PC-9 (cell line): ENCODE measurements at regions not wholly inside any gene's neighbourhood (a gene's known extent, or its start where the extent isn't known, plus 50 kb on each side); places are given as distances from the start of the nearest gene placed in this dataset.

Experiments
- EZH2 ChIP-seq: fragments of 200-600 bp; sonication (generic); IDR thresholded peaks from 2 replicates; pipeline ENCODE4 v1.8.0; 2017; ENCODE audit warnings: antibody characterized with exemption, low read depth
- TF ChIP-seq, protein P1 (sequence below): fragments of 200-600 bp; sonication (generic); conservative IDR thresholded peaks from 2 replicates; pipeline ENCODE4 v1.6.1; 2017; ENCODE audit warnings: mixed run types, antibody characterized with exemption, mild to moderate bottlenecking, moderate library complexity

DNA sequence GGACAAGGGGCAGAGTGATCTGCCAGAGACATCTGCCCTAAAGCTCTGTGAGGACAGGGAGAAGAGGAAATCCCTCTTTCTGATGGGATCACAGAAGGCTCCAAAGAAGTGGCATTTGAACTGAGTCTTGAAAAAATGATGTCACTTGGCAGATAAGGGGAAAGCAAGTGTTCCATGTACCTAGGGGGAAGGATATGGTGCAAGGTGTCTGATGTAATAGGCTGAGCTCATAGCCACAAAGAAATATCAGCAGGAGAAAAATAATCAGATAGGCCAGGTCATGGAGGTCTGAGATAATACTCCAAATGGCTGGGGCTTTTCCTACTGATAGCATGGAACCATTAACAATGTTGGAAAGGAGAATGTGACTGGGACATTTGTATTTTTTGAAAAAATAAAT is 468.4 kb upstream of the MDFIC2 start:
- TF ChIP-seq, protein P1, sequence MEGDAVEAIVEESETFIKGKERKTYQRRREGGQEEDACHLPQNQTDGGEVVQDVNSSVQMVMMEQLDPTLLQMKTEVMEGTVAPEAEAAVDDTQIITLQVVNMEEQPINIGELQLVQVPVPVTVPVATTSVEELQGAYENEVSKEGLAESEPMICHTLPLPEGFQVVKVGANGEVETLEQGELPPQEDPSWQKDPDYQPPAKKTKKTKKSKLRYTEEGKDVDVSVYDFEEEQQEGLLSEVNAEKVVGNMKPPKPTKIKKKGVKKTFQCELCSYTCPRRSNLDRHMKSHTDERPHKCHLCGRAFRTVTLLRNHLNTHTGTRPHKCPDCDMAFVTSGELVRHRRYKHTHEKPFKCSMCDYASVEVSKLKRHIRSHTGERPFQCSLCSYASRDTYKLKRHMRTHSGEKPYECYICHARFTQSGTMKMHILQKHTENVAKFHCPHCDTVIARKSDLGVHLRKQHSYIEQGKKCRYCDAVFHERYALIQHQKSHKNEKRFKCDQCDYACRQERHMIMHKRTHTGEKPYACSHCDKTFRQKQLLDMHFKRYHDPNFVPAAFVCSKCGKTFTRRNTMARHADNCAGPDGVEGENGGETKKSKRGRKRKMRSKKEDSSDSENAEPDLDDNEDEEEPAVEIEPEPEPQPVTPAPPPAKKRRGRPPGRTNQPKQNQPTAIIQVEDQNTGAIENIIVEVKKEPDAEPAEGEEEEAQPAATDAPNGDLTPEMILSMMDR, result no peak
- TF ChIP-seq EZH2, result no peak
